Right forelimb (tissue), 1 donor: ENCODE measurements at regions not wholly inside any gene's neighbourhood (a gene's known extent, or its start where the extent isn't known, plus 50 kb on each side); places are given as distances from the start of the nearest gene placed in this dataset.

ENCODE experiments used
- DNase-seq: peaks from one replicate; pipeline ENCODE4 v3.0.0-alpha.2; 2018

GRCh38 chr6:132088150-132088549 lies 137.0 kb upstream of the CCN2 start:
- no peak for DNase-seq

GRCh38 chr6:132087391-132087790 lies 136.2 kb upstream of the CCN2 start:
- DNase-seq: no peak

GRCh38 chr6:132085731-132086130 lies 134.6 kb upstream of the CCN2 start:
- DNase-seq: no peak

- DNase-seq: no peak
Observed at GRCh38 chr6:132084811-132085509, 133.8 kb upstream of the CCN2 start.

GRCh38 chr6:132082421-132082820 lies 131.2 kb upstream of the CCN2 start:
- DNase-seq: no peak

- DNase-seq: no peak
Observed at GRCh38 chr6:132081338-132081737, 130.2 kb upstream of the CCN2 start.

- DNase-seq: no peak
Observed at GRCh38 chr6:132079286-132079685, 128.1 kb upstream of the CCN2 start.

- no peak for DNase-seq
Observed at GRCh38 chr6:132076452-132076851, 125.3 kb upstream of the CCN2 start.

- DNase-seq: no peak
Observed at GRCh38 chr6:132072831-132073230, 121.7 kb upstream of the CCN2 start.

GRCh38 chr6:132072271-132072670 lies 121.1 kb upstream of the CCN2 start:
- DNase-seq: no peak

- no peak for DNase-seq
Observed at GRCh38 chr6:132070356-132070755, 119.2 kb upstream of the CCN2 start.

GRCh38 chr6:132068766-132069165 lies 117.6 kb upstream of the CCN2 start:
- DNase-seq: no peak

GRCh38 chr6:132067286-132067685 lies 116.1 kb upstream of the CCN2 start:
- DNase-seq: no peak

GRCh38 chr6:132065556-132065955 lies 114.4 kb upstream of the CCN2 start:
- no peak for DNase-seq

GRCh38 chr6:132063738-132064137 lies 112.6 kb upstream of the CCN2 start:
- no peak for DNase-seq

GRCh38 chr6:132063204-132063603 lies 112.0 kb upstream of the CCN2 start:
- DNase-seq: no peak

- no peak for DNase-seq
Observed at GRCh38 chr6:132062626-132063025, 111.5 kb upstream of the CCN2 start.

GRCh38 chr6:132061381-132061780 lies 110.2 kb upstream of the CCN2 start:
- DNase-seq: no peak

- no peak for DNase-seq
Observed at GRCh38 chr6:132060591-132060990, 109.4 kb upstream of the CCN2 start.

GRCh38 chr6:132058975-132059374 lies 107.8 kb upstream of the CCN2 start:
- peak; percentile 57 for DNase-seq

GRCh38 chr6:132054525-132054924 lies 103.4 kb upstream of the CCN2 start:
- no peak for DNase-seq

GRCh38 chr6:132053511-132053910 lies 102.3 kb upstream of the CCN2 start:
- DNase-seq: no peak

GRCh38 chr6:132052096-132052495 lies 100.9 kb upstream of the CCN2 start:
- DNase-seq: no peak

- no peak for DNase-seq
Observed at GRCh38 chr6:132045877-132046276, 94.7 kb upstream of the CCN2 start.

- no peak for DNase-seq
Observed at GRCh38 chr6:132043148-132043547, 92.0 kb upstream of the CCN2 start.
